GM12878 (cell line): ENCODE measurements at regions not wholly inside any gene's neighbourhood (a gene's known extent, or its start where the extent isn't known, plus 50 kb on each side); places are given as distances from the start of the nearest gene placed in this dataset.
A peak's percentile ranks its signal among the peaks of the same experiment; 100 is the strongest.

ENCODE experiments used
- ATAC-seq: fragments of 200-7000 bp; cut with Tn5 transposase; 3 replicates; pipeline ENCODE4 v1.9.1; 2020; ENCODE audit warnings: mild to moderate bottlenecking, moderate library complexity
- BruUV-seq: library from RNA; stranded (reverse); fragments of 400-500 nt; replicated peaks from 2 replicates; lab custom pipeline; 2021; lab: Mats Ljungman, UMichigan
- CTCF ChIA-PET: fragments of 300-600 bp; sonication (Branson Sonifier 250); formaldehyde crosslinking; extraction: SDS; loops from one replicate; lab custom pipeline; 2021; ENCODE audit warnings: inconsistent platforms; lab: Yijun Ruan, JAX
- POLR2A ChIA-PET: fragments of 350-600 bp; formaldehyde crosslinking; extraction: SDS; loops from one replicate; lab custom pipeline; 2021; ENCODE audit warnings: inconsistent platforms; lab: Charles Lee
- RAD21 ChIA-PET: fragments of 300-600 bp; sonication (Branson Sonifier 250); formaldehyde crosslinking; loops from one replicate; lab custom pipeline; 2023; ENCODE audit warnings: antibody characterized with exemption; ENCODE audit not compliant: unreplicated experiment; lab: Charles Lee
- SMC1A ChIA-PET: fragments of 300-600 bp; sonication (Branson Sonifier 250); formaldehyde crosslinking; loops from one replicate; lab custom pipeline; 2023; ENCODE audit not compliant: unreplicated experiment, uncharacterized antibody; lab: Charles Lee
- DNase-seq: peaks from one replicate; pipeline ENCODE4 v3.0.0-alpha.2; 2011; ENCODE audit warnings: low read depth, low spot score
- FAIRE-seq: peaks from 3 replicates; lab custom pipeline; 2011; peaks lifted over from hg19 to GRCh38; lab: Jason Lieb, UNC
- H2AFZ ChIP-seq: 2 replicates; pipeline ENCODE4 v1.6.0; 2011; ENCODE audit warnings: low read depth, low read length, control low read depth; ENCODE audit not compliant: control insufficient read depth
- H3K27ac ChIP-seq: 2 replicates; pipeline ENCODE4 v1.5.1; 2011; ENCODE audit warnings: control low read depth; ENCODE audit not compliant: control insufficient read depth, insufficient read depth
- H3K27me3 ChIP-seq, 2 experiments: replicated peaks in 1 of 2; 2 replicates each; pipeline versions ENCODE4 v1.6.0 to v1.6.1; 2011; ENCODE audit warnings: low read length in 1 of 2; ENCODE audit not compliant: control insufficient read depth in 2 of 2, insufficient read depth in 2 of 2
- H3K36me3 ChIP-seq, 2 experiments: 2 replicates each; pipeline ENCODE4 v1.5.1; 2011; ENCODE audit warnings: low read length in 1 of 2; ENCODE audit not compliant: control insufficient read depth in 2 of 2, insufficient read depth in 2 of 2
- H3K4me1 ChIP-seq: 2 replicates; pipeline ENCODE4 v1.6.1; 2011; ENCODE audit warnings: mild to moderate bottlenecking, low read length, moderate library complexity, mixed read lengths; ENCODE audit not compliant: control insufficient read depth, insufficient read depth
- H3K4me2 ChIP-seq: 2 replicates; pipeline ENCODE4 v1.6.0; 2011; ENCODE audit warnings: control low read depth; ENCODE audit not compliant: control insufficient read depth, insufficient read depth
- H3K4me3 ChIP-seq: fragments of 200-600 bp; sonication (generic); 2 replicates; pipeline ENCODE4 v1.5.1; 2016
- H3K79me2 ChIP-seq: 2 replicates; pipeline ENCODE4 v1.6.0; 2011; ENCODE audit warnings: low read length; ENCODE audit not compliant: control insufficient read depth, insufficient read depth
- H3K9ac ChIP-seq: 2 replicates; pipeline ENCODE4 v1.8.0; 2011; ENCODE audit warnings: low read length, control low read depth, mixed read lengths; ENCODE audit not compliant: control insufficient read depth, insufficient read depth
- H3K9me3 ChIP-seq: replicated peaks from 3 replicates; pipeline ENCODE4 v1.5.1; 2011; ENCODE audit warnings: mild to moderate bottlenecking, low read length; ENCODE audit not compliant: control insufficient read depth, insufficient read depth
- H4K20me1 ChIP-seq: 2 replicates; pipeline ENCODE4 v1.6.0; 2011; ENCODE audit not compliant: control insufficient read depth, insufficient read depth
- WGBS: methylation state at CpG from one replicate; pipeline ENCODE4 v1.1.6; 2016; ENCODE audit warnings: low lambda C conversion rate; ENCODE audit not compliant: insufficient replicate concordance, insufficient coverage; ENCODE audit errors: missing lambda C conversion rate; 5-methylcytosine and 5-hydroxymethylcytosine counted together
- in situ Hi-C: fragments of 300-500 bp; cut with MboI; formaldehyde crosslinking; loops from 9 replicates; pipeline ENCODE4 v1.14.3; 2018; ENCODE audit warnings: mixed read lengths
- intact Hi-C: fragments of 100-400 bp; cut with micrococcal nuclease; formaldehyde crosslinking; loops from one replicate; pipeline ENCODE4 v1.14.2; 2022; ENCODE audit not compliant: unreplicated experiment
- TF ChIP-seq, protein P1 (sequence below): fragments of 450-650 bp; formaldehyde crosslinking; IDR thresholded peaks from 2 replicates; pipeline ENCODE4 v1.4.0; 2020; ENCODE audit warnings: mild to moderate bottlenecking, moderate library complexity
- TF ChIP-seq, protein P2 (sequence below): IDR thresholded peaks from 2 replicates; pipeline ENCODE4 v1.6.1; 2011; ENCODE audit warnings: borderline replicate concordance, low read depth, mild to moderate bottlenecking, moderate library complexity, low read length; ENCODE audit not compliant: insufficient read depth, poor library complexity, severe bottlenecking

DNA sequence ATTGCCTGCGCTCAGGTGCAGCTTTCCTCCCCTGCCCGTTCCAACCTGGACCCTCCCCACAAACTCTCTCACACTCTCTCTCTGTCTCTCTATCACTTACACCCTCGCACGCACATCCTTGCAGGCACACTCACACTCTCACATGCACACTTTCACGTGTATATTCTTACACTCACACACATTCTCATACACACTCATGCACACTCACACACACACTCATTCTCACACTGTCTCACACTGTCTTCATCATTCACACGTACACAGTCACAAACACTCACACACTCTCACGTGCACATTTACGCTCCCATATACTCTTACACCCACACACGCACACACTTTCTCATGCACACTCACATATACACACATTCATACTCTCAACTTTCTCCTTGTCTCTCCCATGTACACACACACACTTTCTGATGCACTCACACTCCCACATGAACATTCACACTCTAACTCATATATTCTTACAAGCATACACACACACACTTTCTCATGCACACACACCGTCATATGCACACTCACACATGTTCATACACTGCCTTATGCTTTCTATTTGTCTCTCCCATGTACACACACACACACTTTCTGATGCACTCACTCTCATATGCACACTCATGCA is 229.3 kb downstream of the SNX18 start:
- BruUV-seq, result no TSS peak
- DNase-seq (no peak), ATAC-seq (no peak), FAIRE-seq (no peak)
- RAD21 ChIA-PET, result no interaction called here
- no peak overlapping the region for H2AFZ ChIP-seq
- TF ChIP-seq, protein P1, sequence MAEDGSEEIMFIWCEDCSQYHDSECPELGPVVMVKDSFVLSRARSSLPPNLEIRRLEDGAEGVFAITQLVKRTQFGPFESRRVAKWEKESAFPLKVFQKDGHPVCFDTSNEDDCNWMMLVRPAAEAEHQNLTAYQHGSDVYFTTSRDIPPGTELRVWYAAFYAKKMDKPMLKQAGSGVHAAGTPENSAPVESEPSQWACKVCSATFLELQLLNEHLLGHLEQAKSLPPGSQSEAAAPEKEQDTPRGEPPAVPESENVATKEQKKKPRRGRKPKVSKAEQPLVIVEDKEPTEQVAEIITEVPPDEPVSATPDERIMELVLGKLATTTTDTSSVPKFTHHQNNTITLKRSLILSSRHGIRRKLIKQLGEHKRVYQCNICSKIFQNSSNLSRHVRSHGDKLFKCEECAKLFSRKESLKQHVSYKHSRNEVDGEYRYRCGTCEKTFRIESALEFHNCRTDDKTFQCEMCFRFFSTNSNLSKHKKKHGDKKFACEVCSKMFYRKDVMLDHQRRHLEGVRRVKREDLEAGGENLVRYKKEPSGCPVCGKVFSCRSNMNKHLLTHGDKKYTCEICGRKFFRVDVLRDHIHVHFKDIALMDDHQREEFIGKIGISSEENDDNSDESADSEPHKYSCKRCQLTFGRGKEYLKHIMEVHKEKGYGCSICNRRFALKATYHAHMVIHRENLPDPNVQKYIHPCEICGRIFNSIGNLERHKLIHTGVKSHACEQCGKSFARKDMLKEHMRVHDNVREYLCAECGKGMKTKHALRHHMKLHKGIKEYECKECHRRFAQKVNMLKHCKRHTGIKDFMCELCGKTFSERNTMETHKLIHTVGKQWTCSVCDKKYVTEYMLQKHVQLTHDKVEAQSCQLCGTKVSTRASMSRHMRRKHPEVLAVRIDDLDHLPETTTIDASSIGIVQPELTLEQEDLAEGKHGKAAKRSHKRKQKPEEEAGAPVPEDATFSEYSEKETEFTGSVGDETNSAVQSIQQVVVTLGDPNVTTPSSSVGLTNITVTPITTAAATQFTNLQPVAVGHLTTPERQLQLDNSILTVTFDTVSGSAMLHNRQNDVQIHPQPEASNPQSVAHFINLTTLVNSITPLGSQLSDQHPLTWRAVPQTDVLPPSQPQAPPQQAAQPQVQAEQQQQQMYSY, result no peak
- TF ChIP-seq, protein P2, sequence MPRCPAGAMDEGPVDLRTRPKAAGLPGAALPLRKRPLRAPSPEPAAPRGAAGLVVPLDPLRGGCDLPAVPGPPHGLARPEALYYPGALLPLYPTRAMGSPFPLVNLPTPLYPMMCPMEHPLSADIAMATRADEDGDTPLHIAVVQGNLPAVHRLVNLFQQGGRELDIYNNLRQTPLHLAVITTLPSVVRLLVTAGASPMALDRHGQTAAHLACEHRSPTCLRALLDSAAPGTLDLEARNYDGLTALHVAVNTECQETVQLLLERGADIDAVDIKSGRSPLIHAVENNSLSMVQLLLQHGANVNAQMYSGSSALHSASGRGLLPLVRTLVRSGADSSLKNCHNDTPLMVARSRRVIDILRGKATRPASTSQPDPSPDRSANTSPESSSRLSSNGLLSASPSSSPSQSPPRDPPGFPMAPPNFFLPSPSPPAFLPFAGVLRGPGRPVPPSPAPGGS, result peak; percentile 59
- H3K4me3 ChIP-seq, result no peak overlapping the region
- H3K4me2 ChIP-seq, result no peak overlapping the region
- no peak overlapping the region for H3K27ac ChIP-seq
- SMC1A ChIA-PET, result no interaction called here
- H4K20me1 ChIP-seq, result no peaks in the 10 kb centered on the region
- peaks cover 2% of the 10 kb centered on the region; the same call in 2 of the 3 replicates for H3K9me3 ChIP-seq
- H3K4me1 ChIP-seq, result peaks cover 14% of the 10 kb centered on the region
- 83% methylated on average over 10 of the region's 10 CpGs for WGBS
- POLR2A ChIA-PET, result no interaction called here
- in situ Hi-C loops (no loop called here), intact Hi-C loops (no loop called here)
- CTCF ChIA-PET, result no interaction called here
- no peaks in the 10 kb centered on the region for H3K79me2 ChIP-seq
- H3K36me3 ChIP-seq, result no peaks in the 10 kb centered on the region
- no peaks in the 10 kb centered on the region for H3K27me3 ChIP-seq
- no peak overlapping the region for H3K9ac ChIP-seq
